ENCODE measurements at regions not wholly inside any gene's neighbourhood (a gene's known extent, or its start where the extent isn't known, plus 50 kb on each side); places are given as distances from the start of the nearest gene placed in this dataset.

GRCh38 chr7:24050991-24051560 is 232.9 kb upstream of the NPY start:
- TF ChIP-seq POLR2AphosphoS5 (IDR thresholded peaks at IDR 0.05), result no peak
- TF ChIP-seq, protein P1, sequence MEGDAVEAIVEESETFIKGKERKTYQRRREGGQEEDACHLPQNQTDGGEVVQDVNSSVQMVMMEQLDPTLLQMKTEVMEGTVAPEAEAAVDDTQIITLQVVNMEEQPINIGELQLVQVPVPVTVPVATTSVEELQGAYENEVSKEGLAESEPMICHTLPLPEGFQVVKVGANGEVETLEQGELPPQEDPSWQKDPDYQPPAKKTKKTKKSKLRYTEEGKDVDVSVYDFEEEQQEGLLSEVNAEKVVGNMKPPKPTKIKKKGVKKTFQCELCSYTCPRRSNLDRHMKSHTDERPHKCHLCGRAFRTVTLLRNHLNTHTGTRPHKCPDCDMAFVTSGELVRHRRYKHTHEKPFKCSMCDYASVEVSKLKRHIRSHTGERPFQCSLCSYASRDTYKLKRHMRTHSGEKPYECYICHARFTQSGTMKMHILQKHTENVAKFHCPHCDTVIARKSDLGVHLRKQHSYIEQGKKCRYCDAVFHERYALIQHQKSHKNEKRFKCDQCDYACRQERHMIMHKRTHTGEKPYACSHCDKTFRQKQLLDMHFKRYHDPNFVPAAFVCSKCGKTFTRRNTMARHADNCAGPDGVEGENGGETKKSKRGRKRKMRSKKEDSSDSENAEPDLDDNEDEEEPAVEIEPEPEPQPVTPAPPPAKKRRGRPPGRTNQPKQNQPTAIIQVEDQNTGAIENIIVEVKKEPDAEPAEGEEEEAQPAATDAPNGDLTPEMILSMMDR (IDR thresholded peaks at IDR 0.05), result no peak
- no peak for TF ChIP-seq POLR2A (IDR thresholded peaks at IDR 0.05)
- TF ChIP-seq EP300 (IDR thresholded peaks at IDR 0.05; ENCODE audit: low read depth), result no peak

All from transverse colon (tissue), 4 donors.